Nucleus accumbens (tissue), 56 donors: ENCODE measurements at regions not wholly inside any gene's neighbourhood (a gene's known extent, or its start where the extent isn't known, plus 50 kb on each side); places are given as distances from the start of the nearest gene placed in this dataset.

Experiments
- DNase-seq, 56 donors: peaks; one replicate each; lab custom pipeline; 2025; lab: John Stamatoyannopoulos, UW

- DNase-seq, result no peak
These were observed 57.0 kb downstream of the SEC61G start for GRCh38 chr7:54701982-54702381.

DNA sequence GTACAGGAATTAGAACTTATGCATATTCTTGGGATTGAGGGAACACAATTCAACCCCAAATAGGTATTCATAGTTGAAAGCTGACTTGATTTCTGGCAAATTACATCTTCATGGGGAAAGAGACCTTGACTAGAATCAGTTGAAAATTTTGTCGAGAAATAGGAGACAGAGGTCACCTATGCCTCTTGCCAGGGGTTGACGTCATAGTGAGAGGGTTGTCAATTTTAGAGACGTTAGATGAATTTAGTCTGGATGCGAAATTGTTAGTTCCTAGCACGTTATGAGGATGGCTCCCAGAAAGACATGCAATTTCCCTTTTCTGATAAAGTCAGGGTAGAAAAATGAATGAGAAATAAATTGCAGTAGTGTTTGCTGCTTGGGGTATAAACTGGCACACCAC lies 59.3 kb downstream of the SEC61G start:
- DNase-seq, result no peak

DNA sequence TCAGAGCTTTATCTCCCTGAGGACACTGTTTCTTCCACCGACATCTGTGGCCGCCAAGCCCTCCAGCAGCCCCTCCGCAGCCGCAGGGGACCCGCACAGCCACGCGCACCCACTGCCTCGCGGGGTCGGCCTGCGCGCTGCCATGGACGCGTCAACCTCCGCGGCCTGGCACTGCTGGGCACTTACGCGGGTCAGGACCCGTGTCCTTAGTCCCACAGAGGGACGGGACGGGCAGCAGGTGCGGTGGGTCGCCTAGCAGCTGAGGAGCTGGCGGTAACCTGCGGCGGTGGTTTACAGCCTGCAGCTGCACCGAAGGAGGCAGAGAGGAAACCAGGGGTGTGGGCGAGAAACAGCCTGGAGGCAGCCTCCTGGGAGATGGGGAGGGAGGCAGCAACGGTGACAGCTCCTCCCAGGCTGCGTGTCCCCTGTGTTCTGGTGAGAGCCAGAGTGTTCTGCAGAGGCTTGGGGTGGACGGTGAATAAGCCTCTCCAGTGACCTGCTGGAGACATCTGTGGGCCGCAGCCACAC lies 61.3 kb downstream of the SEC61G start:
- no peak for DNase-seq

GRCh38 chr7:54690892-54691291 lies 68.1 kb downstream of the SEC61G start:
- DNase-seq, result no peak

DNA sequence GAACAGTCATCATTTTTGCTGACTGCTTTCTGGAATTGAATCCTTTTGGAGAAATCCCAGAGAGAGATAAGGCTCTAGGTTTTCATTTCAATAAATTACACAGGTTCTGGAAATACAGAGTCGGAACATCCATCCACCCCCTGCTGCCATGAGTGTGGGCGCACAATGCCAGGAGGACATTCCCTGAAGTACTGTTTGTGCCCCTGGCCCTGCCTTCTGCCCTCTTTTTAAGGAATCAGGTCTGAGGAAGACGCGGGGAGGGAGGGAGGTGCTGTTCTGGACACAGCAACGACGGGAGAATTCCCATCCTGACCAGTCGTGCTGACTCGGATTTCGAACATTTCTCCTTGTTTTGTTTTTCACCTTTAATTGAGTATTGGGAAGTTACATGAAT lies 69.0 kb downstream of the SEC61G start:
- DNase-seq, result no peak

DNA sequence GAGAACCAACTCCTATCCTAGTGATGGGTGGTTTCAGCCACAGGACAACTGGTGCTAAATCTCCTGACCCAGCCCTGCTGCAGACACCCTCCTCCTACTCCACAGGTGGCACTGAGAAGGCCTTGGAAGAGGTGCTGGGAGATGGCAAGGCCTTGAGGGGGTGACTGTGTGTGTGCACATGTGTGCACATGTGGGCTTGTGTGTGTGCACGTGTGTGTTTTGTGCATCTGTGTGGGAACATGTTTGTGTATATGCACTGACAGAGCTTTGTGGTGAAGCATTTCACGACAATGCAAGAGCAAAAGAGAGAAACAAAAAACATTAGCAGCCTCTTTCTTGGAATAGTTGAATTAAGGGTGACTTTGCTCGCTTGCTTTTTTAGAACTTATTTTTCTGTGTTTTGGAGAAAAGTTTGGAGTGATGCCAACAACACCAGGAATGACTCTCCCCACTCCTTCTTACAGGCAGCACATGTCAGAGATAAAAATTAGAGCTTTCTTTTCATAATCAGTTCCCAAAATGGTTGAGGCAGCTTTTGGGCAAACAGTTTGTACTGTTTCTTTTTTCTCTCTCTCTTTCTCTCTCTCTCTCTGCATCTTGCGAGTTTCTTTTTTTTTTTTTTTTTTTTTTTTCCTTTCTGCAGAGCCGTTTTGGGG lies 69.5 kb downstream of the SEC61G start:
- no peak for DNase-seq

GRCh38 chr7:54687462-54688212 lies 71.4 kb downstream of the SEC61G start:
- DNase-seq, result no peak

DNA sequence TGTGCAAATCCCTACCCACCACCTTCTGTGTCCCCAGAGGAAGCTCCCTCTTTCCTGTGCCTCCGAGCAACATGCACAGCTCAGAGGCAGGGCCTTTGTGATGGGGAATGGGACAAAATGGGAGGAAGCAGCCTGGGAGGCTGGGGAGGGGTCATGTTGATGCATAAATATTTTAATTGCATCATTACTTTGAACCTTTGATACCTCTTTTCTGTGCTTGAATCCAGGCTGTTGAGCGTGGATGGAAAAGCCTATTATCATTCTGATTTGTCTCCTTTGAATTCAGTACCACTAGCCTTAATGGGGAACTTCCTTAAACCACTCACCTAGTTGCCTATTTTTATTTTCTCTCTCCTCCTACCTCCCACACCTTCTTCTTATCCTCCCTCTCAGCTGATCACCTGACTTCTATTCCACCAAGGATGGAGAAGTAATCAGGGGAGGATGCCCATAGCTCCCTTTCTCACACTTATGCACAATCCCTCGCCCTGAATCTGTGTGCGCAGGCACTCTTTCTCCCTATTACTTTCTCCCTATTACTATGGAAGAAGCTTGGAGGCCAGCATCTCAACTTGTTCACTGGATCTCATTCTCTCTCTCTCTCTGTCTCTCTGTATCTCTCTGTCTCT lies 78.5 kb downstream of the SEC61G start:
- no peak for DNase-seq

GRCh38 chr7:54679490-54679817 lies 79.6 kb downstream of the SEC61G start:
- DNase-seq, result no peak

DNA sequence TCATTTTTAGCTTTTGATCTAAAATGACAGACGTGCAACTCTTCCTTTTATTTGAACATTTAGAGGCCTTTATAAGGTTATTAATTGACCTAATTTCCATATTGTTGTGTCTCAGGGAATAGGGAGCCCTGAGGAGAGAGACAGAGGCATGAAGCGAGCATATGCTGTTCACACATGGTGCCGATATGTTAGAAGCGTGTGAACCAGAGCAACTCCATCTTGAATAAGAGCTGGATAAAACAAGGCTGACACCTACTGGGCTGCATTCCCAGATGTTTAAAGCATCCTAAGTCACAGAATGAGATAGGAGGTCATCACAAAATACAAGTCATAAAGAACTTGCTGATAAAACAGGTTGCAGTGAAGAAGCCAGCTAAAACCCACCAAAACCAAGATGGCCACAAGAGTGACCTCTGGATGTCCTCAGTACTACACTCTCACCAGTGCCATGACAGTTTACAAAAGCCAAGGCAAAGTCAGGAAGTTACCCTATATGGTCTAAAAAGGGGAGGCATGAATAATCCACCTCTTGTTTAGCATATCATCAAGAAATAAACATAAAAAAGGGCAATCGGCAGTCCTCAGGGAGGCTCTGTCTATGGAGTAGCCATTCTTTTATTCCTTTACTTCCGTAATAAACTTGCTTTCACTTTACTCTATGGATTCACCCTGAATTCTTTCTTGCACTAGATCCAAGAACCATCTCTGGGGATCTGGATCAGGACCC lies 80.1 kb downstream of the SEC61G start:
- peak in 1 of 56 donors; percentile 17 for DNase-seq

GRCh38 chr7:54674891-54675290 lies 84.1 kb downstream of the SEC61G start:
- DNase-seq, result no peak

GRCh38 chr7:54672519-54672918 lies 86.5 kb downstream of the SEC61G start:
- no peak for DNase-seq

DNA sequence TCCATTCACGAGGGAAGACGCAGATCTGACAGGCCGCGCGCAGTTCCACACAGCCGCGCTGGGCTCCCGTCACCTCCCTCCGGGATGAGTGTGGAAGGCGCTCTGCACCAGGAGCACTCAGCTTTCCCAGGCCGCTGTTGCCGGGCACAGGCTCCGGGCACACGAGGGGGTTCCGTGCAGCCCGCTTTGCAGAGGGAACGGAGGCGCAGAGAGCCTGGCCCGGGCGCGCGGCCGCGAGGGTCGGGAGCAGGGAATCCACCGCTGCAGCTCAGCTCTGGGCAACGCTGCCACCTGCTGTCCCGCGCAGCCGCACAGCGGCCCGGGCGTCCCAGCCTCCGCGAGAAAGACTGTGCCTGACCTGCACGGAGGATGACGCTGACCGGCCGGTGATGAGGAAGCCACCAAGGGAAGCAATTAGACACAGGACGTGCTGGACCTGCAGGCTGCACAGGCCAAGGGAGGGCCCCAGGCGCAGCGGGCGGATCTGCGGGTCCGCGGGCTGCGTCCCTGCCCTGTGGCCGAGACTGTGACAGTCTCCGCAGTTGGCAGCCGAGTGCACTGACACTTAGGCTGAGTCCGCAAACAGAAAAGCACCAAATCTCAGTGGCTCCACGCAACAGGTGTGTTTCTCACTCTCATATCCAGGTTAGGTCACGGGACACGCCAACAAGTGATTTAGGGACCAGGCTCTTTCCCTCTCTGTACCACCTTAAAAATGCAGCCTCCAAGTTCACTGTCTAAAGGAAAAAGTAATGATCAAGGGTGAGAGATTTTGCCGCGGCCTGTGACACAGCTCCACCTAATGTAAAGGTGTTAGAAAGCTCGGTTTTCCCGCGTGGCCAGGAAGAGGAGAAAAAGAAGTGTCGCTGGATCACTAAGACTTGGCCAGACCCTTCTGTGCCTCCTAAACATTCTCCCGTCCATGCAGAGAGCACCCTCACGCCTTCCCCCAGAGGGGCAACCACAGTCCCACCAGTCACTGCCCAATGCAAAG lies 94.5 kb downstream of the SEC61G start:
- peak in 53 of 56 donors; percentile 12 to 81 (median 50) for DNase-seq

DNA sequence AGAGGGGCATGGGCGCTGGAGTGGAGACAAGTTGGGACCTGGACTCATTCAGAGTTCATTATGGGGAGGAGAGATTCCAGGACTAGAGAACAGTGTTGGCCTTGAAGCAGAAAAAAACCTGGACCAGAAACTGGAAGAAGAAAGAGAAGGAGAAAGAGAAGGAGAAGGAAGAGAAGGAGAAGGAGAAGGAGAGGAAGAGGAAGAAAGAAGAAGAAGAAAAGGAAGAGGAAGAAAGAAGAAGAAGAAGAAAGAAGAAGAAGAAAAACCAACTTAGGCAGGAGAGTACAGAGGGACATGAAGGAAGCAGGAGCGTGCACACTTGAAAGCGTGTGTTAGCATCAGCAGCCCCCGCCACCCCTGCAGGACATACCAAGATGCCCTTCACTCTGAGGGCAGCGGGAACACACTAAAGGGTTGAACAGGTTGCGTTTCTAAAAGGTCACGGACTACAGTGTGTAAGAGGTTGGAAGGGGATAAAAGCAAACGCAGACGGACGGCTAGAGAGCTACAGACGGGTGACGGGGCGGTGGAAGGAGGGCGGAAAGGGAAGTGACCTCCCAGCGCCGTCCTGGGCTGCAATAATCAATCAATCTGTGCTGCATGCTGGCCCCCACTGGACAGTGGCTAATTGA lies 95.3 kb downstream of the SEC61G start:
- DNase-seq, result peak in 2 of 56 donors; percentile 53 to 55

DNA sequence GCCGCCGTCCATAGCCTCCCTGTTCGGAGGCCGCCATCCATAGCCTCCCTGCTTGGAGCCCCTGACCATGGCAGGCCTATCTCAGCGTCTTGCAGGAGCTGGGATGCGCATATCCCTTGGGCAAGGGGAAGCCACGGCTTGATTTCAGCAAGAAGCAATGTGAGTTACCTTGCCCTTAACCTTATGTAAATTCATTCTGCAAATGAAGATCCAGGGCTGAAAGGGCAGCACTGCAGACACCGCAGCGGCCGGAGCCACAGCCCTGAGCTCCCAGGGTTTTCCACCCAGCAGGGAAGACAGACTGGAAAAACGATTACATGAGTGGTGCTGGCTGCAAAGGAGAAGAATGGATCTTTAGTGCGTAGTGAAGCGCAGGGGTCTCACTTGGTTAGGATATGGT lies 95.8 kb downstream of the SEC61G start:
- no peak for DNase-seq

GRCh38 chr7:54662701-54663100 lies 96.3 kb downstream of the SEC61G start:
- DNase-seq, result no peak

GRCh38 chr7:54653905-54654304 lies 105.1 kb downstream of the SEC61G start:
- no peak for DNase-seq

DNA sequence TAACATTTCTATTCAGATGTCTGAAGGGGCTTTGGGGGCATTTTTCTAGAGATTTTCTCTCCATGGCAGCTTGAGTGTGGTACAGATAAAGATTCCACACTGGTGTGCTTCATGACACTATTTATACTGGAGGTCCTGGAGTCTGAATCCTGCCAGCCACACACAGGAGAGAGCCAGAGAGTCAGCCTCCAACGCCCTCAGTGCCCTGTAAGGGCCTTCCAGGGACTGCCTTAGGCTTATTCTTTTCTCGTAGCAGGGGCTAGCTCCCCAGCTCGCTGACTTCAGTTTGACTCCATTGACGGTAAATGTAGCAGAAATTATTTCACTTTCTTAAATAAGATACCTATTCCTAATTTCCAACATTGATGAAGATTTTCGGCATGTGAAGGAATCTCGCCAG lies 100.9 kb downstream of the VSTM2A start:
- DNase-seq, result no peak

DNA sequence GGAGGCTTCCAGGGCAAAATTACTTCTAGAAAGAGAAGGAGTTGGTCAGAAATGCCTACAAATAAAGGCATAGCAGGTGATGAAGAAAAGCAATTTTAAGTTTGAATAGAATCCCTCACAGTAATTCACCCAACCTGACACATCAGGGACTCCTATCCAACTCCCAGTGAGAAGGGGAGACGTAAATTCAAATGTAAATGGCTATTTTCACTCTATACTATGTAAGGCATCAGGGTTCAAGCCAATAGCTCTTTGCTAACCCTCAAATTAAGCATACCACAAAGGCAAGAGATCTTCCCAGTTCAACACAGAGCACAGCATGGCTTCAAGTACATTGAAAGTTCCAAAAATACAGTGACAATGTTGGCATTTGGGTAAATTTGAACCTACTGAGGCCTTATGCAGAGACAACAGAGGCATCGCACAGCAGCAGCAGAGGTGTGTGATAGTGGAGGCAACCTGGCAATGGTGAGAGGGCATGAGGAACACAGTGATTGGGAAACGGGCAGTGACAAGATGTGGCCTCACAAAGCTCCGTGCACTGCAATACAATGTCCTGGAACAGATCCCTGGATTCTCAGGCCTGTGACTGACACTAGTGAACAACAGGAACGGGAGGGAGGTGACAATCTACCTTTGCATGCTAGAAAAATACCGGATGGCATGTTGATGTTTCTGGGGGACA lies 95.7 kb downstream of the VSTM2A start:
- no peak for DNase-seq
